ENCODE measurements at regions not wholly inside any gene's neighbourhood (a gene's known extent, or its start where the extent isn't known, plus 50 kb on each side); places are given as distances from the start of the nearest gene placed in this dataset.

- Histone ChIP-seq H3K4me3 (ENCODE audit: severe bottlenecking) (no peak overlapping the region), H3K27me3 (ENCODE audit: insufficient read depth, poor library complexity, severe bottlenecking) (no peaks in the 10 kb centered on the region), H3K4me1 (ENCODE audit: insufficient read depth, poor library complexity, severe bottlenecking) (no peaks in the 10 kb centered on the region), H3K36me3 (ENCODE audit: low read depth) (no peaks in the 10 kb centered on the region), H3K9me3 (ENCODE audit: severe bottlenecking) (no peaks in the 10 kb centered on the region), H3K27ac (ENCODE audit: poor library complexity, severe bottlenecking) (no peak overlapping the region)
- no peak for TF ChIP-seq CTCF (IDR thresholded peaks at IDR 0.05; ENCODE audit: poor library complexity, severe bottlenecking)
- DNase-seq (ENCODE audit: low spot score), result no peak
- ATAC-seq (ENCODE audit: low read depth), result no peak
Measured at GRCh38 chr18:45458033-45458432, 157.2 kb upstream of the SLC14A2 start.

GRCh38 chr18:45462179-45462578 lies 153.1 kb upstream of the SLC14A2 start:
- DNase-seq (ENCODE audit: low spot score) (no peak), ATAC-seq (ENCODE audit: low read depth) (no peak)
- no peak overlapping the region for H3K27ac ChIP-seq (ENCODE audit: poor library complexity, severe bottlenecking)
- no peak for TF ChIP-seq CTCF (IDR thresholded peaks at IDR 0.05; ENCODE audit: poor library complexity, severe bottlenecking)
- H3K27me3 ChIP-seq (ENCODE audit: insufficient read depth, poor library complexity, severe bottlenecking), result no peaks in the 10 kb centered on the region
- H3K36me3 ChIP-seq (ENCODE audit: low read depth), result no peaks in the 10 kb centered on the region
- H3K4me3 ChIP-seq (ENCODE audit: severe bottlenecking), result no peak overlapping the region
- H3K9me3 ChIP-seq (ENCODE audit: severe bottlenecking), result no peaks in the 10 kb centered on the region
- H3K4me1 ChIP-seq (ENCODE audit: insufficient read depth, poor library complexity, severe bottlenecking), result no peaks in the 10 kb centered on the region

- Histone ChIP-seq H3K27ac (ENCODE audit: poor library complexity, severe bottlenecking) (no peak overlapping the region), H3K4me1 (ENCODE audit: insufficient read depth, poor library complexity, severe bottlenecking) (no peaks in the 10 kb centered on the region), H3K36me3 (ENCODE audit: low read depth) (no peaks in the 10 kb centered on the region), H3K9me3 (ENCODE audit: severe bottlenecking) (no peaks in the 10 kb centered on the region), H3K27me3 (ENCODE audit: insufficient read depth, poor library complexity, severe bottlenecking) (no peaks in the 10 kb centered on the region), H3K4me3 (ENCODE audit: severe bottlenecking) (no peak overlapping the region)
- ATAC-seq (ENCODE audit: low read depth), result no peak
- TF ChIP-seq CTCF (IDR thresholded peaks at IDR 0.05; ENCODE audit: poor library complexity, severe bottlenecking), result no peak
- no peak for DNase-seq (ENCODE audit: low spot score)
Measured at GRCh38 chr18:45463451-45463850, 151.8 kb upstream of the SLC14A2 start.

GRCh38 chr18:45464619-45465018 lies 150.7 kb upstream of the SLC14A2 start:
- ATAC-seq (ENCODE audit: low read depth), result no peak
- Histone ChIP-seq H3K4me1 (ENCODE audit: insufficient read depth, poor library complexity, severe bottlenecking) (no peaks in the 10 kb centered on the region), H3K9me3 (ENCODE audit: severe bottlenecking) (no peaks in the 10 kb centered on the region), H3K27ac (ENCODE audit: poor library complexity, severe bottlenecking) (no peak overlapping the region), H3K4me3 (ENCODE audit: severe bottlenecking) (no peak overlapping the region), H3K36me3 (ENCODE audit: low read depth) (no peaks in the 10 kb centered on the region), H3K27me3 (ENCODE audit: insufficient read depth, poor library complexity, severe bottlenecking) (no peaks in the 10 kb centered on the region)
- DNase-seq (ENCODE audit: low spot score), result no peak
- TF ChIP-seq CTCF (IDR thresholded peaks at IDR 0.05; ENCODE audit: poor library complexity, severe bottlenecking), result no peak

GRCh38 chr18:45467293-45467692 lies 148.0 kb upstream of the SLC14A2 start:
- no peak for ATAC-seq (ENCODE audit: low read depth)
- no peak overlapping the region for H3K27ac ChIP-seq (ENCODE audit: poor library complexity, severe bottlenecking)
- no peaks in the 10 kb centered on the region for H3K27me3 ChIP-seq (ENCODE audit: insufficient read depth, poor library complexity, severe bottlenecking)
- no peak overlapping the region for H3K4me3 ChIP-seq (ENCODE audit: severe bottlenecking)
- no peak for DNase-seq (ENCODE audit: low spot score)
- no peak for TF ChIP-seq CTCF (IDR thresholded peaks at IDR 0.05; ENCODE audit: poor library complexity, severe bottlenecking)
- H3K9me3 ChIP-seq (ENCODE audit: severe bottlenecking), result no peaks in the 10 kb centered on the region
- no peaks in the 10 kb centered on the region for H3K4me1 ChIP-seq (ENCODE audit: insufficient read depth, poor library complexity, severe bottlenecking)
- no peaks in the 10 kb centered on the region for H3K36me3 ChIP-seq (ENCODE audit: low read depth)
